GM10248 (cell line): ENCODE measurements at regions not wholly inside any gene's neighbourhood (a gene's known extent, or its start where the extent isn't known, plus 50 kb on each side); places are given as distances from the start of the nearest gene placed in this dataset.

Experiments
- CTCF ChIA-PET: fragments of 300-600 bp; sonication (Branson Sonifier 250); formaldehyde crosslinking; extraction: SDS; loops from one replicate; lab custom pipeline; 2021; ENCODE audit warnings: antibody characterized with exemption; lab: Yijun Ruan, JAX
- POLR2A ChIA-PET: fragments of 350-650 bp; sonication (Branson Sonifier 250); formaldehyde crosslinking; extraction: SDS; loops from one replicate; lab custom pipeline; 2020; ENCODE audit warnings: antibody characterized with exemption; lab: Yijun Ruan, JAX
- DNase-seq: peaks from one replicate; pipeline ENCODE4 v3.0.0; 2012; ENCODE audit errors: extremely low spot score
- CTCF ChIP-seq: IDR thresholded peaks from 2 replicates; pipeline ENCODE4 v1.5.1; 2012; ENCODE audit warnings: mild to moderate bottlenecking, low read depth; ENCODE audit errors: extremely low read depth, missing control alignments, control extremely low read depth

- CTCF ChIA-PET, result no interaction called here
- TF ChIP-seq CTCF, result no peak
- POLR2A ChIA-PET, result no interaction called here
- DNase-seq, result no peak
These were observed 247.9 kb upstream of the BMP2 start for GRCh38 chr20:6519556-6519955.

- ChIA-PET CTCF (interaction anchor here (0.7 to 1.6 kb wide), 6 partner anchors 9 to 28 kb away, joined by 3 to 9 read pairs (median 3); no protein-coding TSS in a partner anchor), POLR2A (no interaction called here)
- TF ChIP-seq CTCF, result no peak
- DNase-seq, result no peak
These were observed 252.2 kb upstream of the BMP2 start for GRCh38 chr20:6515261-6515660.

GRCh38 chr20:6513599-6513998 is 253.9 kb upstream of the BMP2 start:
- no peak for TF ChIP-seq CTCF
- ChIA-PET POLR2A (no interaction called here), CTCF (no interaction called here)
- DNase-seq, result no peak

- ChIA-PET CTCF (interaction anchor here (1.6 kb wide), 1 partner anchor 14 kb away, joined by 5 read pairs; no protein-coding TSS in a partner anchor), POLR2A (no interaction called here)
- DNase-seq, result no peak
- no peak for TF ChIP-seq CTCF
These were observed 258.1 kb upstream of the BMP2 start for GRCh38 chr20:6509374-6509773.

- POLR2A ChIA-PET, result no interaction called here
- DNase-seq, result no peak
- CTCF ChIA-PET, result interaction anchor here (1.2 kb wide), 1 partner anchor 14 kb away, joined by 3 read pairs; no protein-coding TSS in a partner anchor
- no peak for TF ChIP-seq CTCF
These were observed 260.6 kb upstream of the BMP2 start for GRCh38 chr20:6506906-6507305.

- POLR2A ChIA-PET, result no interaction called here
- CTCF ChIA-PET, result interaction anchor here (2.1 kb wide), 1 partner anchor 12 kb away, joined by 9 read pairs; no protein-coding TSS in a partner anchor
- no peak for DNase-seq
- no peak for TF ChIP-seq CTCF
These were observed 262.7 kb upstream of the BMP2 start for GRCh38 chr20:6504826-6505225.
